GM19099 (cell line): ENCODE measurements at regions not wholly inside any gene's neighbourhood (a gene's known extent, or its start where the extent isn't known, plus 50 kb on each side); places are given as distances from the start of the nearest gene placed in this dataset.

ENCODE experiments used
- POLR2A ChIP-seq: IDR thresholded peaks from 3 replicates; pipeline ENCODE4 v1.6.1; 2011; ENCODE audit warnings: low read depth; ENCODE audit not compliant: insufficient read length; ENCODE audit errors: extremely low read depth

- TF ChIP-seq POLR2A: no peak
Measured at GRCh38 chr20:47868744-47869143, 83.5 kb upstream of the SULF2 start.

- TF ChIP-seq POLR2A: no peak
Measured at GRCh38 chr20:47868236-47868635, 83.0 kb upstream of the SULF2 start.

- TF ChIP-seq POLR2A: no peak
Measured at GRCh38 chr20:47867831-47868230, 82.5 kb upstream of the SULF2 start.

GRCh38 chr20:47866480-47866879 is 81.2 kb upstream of the SULF2 start:
- TF ChIP-seq POLR2A: no peak

- no peak for TF ChIP-seq POLR2A
Measured at GRCh38 chr20:47865912-47866311, 80.6 kb upstream of the SULF2 start.

GRCh38 chr20:47865451-47865850 is 80.2 kb upstream of the SULF2 start:
- TF ChIP-seq POLR2A: no peak

- no peak for TF ChIP-seq POLR2A
Measured at GRCh38 chr20:47863981-47864380, 78.7 kb upstream of the SULF2 start.

- TF ChIP-seq POLR2A: no peak
Measured at GRCh38 chr20:47863315-47863965, 78.2 kb upstream of the SULF2 start.

- no peak for TF ChIP-seq POLR2A
Measured at GRCh38 chr20:47862574-47863240, 77.4 kb upstream of the SULF2 start.

- TF ChIP-seq POLR2A: no peak
Measured at GRCh38 chr20:47861116-47861515, 75.8 kb upstream of the SULF2 start.

GRCh38 chr20:47860049-47860830 is 75.0 kb upstream of the SULF2 start:
- no peak for TF ChIP-seq POLR2A

GRCh38 chr20:47859278-47859677 is 74.0 kb upstream of the SULF2 start:
- no peak for TF ChIP-seq POLR2A

GRCh38 chr20:47857569-47858464 is 72.5 kb upstream of the SULF2 start:
- no peak for TF ChIP-seq POLR2A

GRCh38 chr20:47857187-47857568 is 71.9 kb upstream of the SULF2 start:
- TF ChIP-seq POLR2A: no peak

GRCh38 chr20:47855799-47856198 is 70.5 kb upstream of the SULF2 start:
- TF ChIP-seq POLR2A: no peak
